Activated naive CD4-positive, alpha-beta T cell treated with anti-CD3 and anti-CD28 coated beads, Interleukin-2, amount 50 U/mL, for 24 hours (primary cell): ENCODE measurements at regions not wholly inside any gene's neighbourhood (a gene's known extent, or its start where the extent isn't known, plus 50 kb on each side); places are given as distances from the start of the nearest gene placed in this dataset.
"Not testable (repeated sequence)": the region's sequence is repeated elsewhere in the genome, so short reads cannot be mapped to it uniquely, and the experiment has no call there.

Experiments
- H3K27ac Mint-ChIP-seq: one replicate; pipeline ENCODE4 v1.8.0; 2021; ENCODE audit warnings: mild to moderate bottlenecking, mixed read lengths
- H3K27me3 Mint-ChIP-seq: one replicate; pipeline ENCODE4 v1.8.0; 2021; ENCODE audit warnings: mixed read lengths
- H3K36me3 Mint-ChIP-seq: one replicate; pipeline ENCODE4 v1.8.0; 2021; ENCODE audit warnings: mixed read lengths
- H3K4me1 Mint-ChIP-seq: one replicate; pipeline ENCODE4 v1.8.0; 2021; ENCODE audit warnings: mixed read lengths
- H3K4me3 Mint-ChIP-seq: one replicate; pipeline ENCODE4 v1.8.0; 2021; ENCODE audit warnings: mild to moderate bottlenecking, mixed read lengths
- H3K9me3 Mint-ChIP-seq: one replicate; pipeline ENCODE4 v1.8.0; 2021; ENCODE audit warnings: mixed read lengths

DNA sequence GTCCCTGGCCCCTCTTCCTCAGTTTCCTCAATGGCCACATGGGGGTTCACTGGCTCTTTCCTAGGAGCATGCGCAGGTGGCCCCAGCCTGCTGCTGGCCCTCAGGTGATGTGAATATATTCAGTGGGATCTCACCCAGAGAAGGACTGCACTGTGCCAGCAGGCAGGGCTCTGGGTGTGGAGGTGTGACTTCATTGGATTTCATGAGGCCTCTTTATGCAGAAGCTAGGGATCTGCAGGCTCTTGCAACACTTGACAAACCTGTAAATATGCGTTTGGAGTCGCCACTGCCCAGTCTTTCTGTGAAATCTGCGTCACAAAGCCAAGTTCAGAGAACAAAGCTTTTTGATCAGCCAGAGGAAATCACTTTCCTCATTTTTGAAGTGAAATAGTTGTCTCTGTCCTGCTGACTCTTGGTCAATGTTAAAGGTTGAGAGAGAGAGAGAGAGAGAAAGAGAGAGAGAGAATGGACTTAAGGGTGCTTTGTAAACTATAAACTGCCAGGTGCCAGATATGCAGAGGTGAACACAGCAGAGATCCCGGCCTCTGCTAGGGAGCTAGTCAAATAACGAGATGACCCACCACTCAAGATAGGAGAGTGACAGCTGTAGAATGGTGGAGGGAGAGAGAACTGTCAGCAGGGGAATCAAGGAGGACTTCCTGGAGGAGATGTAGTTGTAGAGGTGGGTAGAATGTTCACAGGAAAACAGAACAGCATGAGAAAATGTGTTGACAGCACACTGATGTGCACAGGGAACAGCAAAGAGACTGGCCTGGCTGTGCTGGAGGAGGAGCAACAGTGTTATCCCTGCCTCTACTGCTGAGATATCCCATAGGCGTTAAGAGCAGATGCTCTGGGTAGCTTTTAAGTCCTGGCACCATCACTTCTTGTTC is 167.0 kb upstream of the ZNF618 start:
- no peak overlapping the region for H3K27ac Mint-ChIP-seq
- no peaks in the 10 kb centered on the region for H3K4me1 Mint-ChIP-seq
- H3K9me3 Mint-ChIP-seq, result no peaks in the 10 kb centered on the region
- H3K27me3 Mint-ChIP-seq, result peaks cover 13% of the 10 kb centered on the region
- no peaks in the 10 kb centered on the region for H3K36me3 Mint-ChIP-seq
- H3K4me3 Mint-ChIP-seq, result no peak overlapping the region

DNA sequence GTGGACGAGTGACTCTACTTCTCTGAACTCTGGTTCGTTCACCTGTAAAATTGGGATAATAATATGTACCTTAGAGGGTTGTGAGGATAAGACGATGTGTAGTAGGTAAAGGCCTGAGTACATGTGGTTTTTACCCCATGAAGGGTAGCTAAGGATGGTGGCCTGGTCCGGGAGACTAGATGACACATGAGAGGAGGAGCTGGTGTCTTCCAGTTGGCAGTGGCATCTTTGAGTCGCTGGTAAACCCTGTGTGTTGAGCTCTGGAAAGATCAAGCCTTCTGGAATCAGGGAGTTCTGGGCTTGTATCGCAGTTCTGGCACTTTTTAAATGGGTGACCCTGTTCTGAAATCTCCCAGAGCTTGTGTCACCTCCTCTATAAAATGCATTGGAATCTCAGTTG is 166.4 kb upstream of the ZNF618 start:
- Mint-ChIP-seq H3K4me3 (no peak overlapping the region), H3K4me1 (no peaks in the 10 kb centered on the region), H3K9me3 (peaks cover 5% of the 10 kb centered on the region), H3K27ac (no peak overlapping the region), H3K36me3 (no peaks in the 10 kb centered on the region), H3K27me3 (peaks cover 13% of the 10 kb centered on the region)

DNA sequence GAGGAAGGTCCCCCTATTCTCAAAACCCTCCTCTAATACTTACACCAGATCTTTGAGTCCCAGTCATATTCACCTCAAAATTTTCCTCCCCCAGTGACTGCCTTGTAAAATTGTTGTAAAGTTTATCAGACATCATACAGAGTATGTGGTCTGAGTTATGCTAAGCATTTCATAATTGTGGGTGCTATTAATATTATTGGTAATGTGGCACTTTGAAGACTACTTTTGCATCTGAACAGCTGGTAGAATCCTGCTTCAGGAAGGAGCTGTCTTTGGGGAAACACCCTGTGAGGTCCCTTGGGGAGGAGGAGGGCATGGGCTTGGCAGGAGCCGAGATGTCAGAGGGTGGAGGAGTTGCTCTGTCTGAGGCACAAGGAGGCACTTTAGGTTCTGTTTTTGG is 164.9 kb upstream of the ZNF618 start:
- Mint-ChIP-seq H3K4me3 (no peak overlapping the region), H3K27me3 (peaks cover 15% of the 10 kb centered on the region), H3K27ac (no peak overlapping the region), H3K36me3 (no peaks in the 10 kb centered on the region), H3K9me3 (peaks cover 12% of the 10 kb centered on the region), H3K4me1 (no peaks in the 10 kb centered on the region)

DNA sequence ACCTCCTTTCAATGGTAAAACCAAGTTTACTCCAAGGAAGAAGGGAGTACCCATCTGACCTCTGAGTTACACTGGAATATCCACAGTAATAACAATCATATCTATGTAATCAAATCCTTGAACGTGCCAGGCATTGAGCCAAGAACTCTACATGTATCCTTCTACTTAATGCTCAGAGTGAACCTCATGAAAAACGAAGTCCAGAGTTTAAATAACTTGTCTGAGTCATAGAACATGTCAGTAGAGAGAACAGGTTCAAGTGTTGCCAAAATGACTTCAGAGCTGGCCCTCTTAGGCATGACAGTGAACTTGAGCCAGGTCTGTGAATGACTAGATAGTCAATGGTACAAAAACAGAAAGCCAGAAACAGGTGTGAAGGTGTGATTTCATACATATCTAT is 164.1 kb upstream of the ZNF618 start:
- Mint-ChIP-seq H3K9me3 (peaks cover 15% of the 10 kb centered on the region), H3K4me3 (no peak overlapping the region), H3K4me1 (no peaks in the 10 kb centered on the region), H3K36me3 (no peaks in the 10 kb centered on the region), H3K27ac (no peak overlapping the region), H3K27me3 (peaks cover 15% of the 10 kb centered on the region)

DNA sequence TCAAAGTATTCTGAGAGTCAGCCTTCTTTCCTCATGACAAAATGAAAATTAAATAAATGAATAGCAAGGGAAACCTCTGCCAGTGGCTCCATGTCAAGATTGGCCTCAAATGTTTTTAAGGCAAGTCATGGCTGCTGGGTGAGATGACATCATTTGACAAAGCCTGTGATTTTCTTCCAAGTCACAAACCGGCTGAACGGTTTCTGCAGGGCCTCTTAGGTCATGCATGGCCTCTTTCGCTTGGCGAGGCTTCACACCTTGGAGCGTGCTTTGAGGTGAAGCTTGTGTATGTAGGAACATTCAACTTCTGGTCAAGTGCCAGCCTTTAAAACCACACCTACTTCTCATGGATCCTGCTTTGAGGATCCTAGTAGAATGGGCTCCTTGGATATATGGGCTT is 161.0 kb upstream of the ZNF618 start:
- Mint-ChIP-seq H3K27ac (no peak overlapping the region), H3K36me3 (no peaks in the 10 kb centered on the region), H3K27me3 (peaks cover 13% of the 10 kb centered on the region), H3K4me1 (no peaks in the 10 kb centered on the region), H3K9me3 (peaks cover 15% of the 10 kb centered on the region), H3K4me3 (no peak overlapping the region)

DNA sequence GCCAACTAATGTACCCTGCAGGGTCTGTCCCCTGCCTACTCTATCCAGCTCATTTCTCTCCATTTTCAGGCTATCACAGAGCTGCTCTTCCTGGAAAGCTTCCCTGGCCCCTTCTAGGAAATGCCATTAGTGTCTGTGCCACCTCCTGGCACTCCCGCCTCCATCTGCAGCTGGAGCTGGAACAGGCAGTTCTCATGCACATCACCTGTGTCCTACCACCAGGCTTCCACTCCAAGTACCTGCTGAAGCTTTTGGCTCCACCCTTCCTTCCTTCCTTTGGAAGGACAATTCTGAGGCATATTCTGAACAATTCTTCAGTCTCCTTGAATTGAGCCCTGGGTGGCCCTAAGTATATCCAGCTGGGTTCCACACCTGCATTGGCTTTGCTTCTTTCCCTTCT is 156.2 kb upstream of the ZNF618 start:
- H3K4me1 Mint-ChIP-seq, result no peaks in the 10 kb centered on the region
- no peak overlapping the region for H3K4me3 Mint-ChIP-seq
- H3K27me3 Mint-ChIP-seq, result peaks cover 9% of the 10 kb centered on the region
- H3K9me3 Mint-ChIP-seq, result peaks cover 9% of the 10 kb centered on the region
- no peaks in the 10 kb centered on the region for H3K36me3 Mint-ChIP-seq
- no peak overlapping the region for H3K27ac Mint-ChIP-seq

DNA sequence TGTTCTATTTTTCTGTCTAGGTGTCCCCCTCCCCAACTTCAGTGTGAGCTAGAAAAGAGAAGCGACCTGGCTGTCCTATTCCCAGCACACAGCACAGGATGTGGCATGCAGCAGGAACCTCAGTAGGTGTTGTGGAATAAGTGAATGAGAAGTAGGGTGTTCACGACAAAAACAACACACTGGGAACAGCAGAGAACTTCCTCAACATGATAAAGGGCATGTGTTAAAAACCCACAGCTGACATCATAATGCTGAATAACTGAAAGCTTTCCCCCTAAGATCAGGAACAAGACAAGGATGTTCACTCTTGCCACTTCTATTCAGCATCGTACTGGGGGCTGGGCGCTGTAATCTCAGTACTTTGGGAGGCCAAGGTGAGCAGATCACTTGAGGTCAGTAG is 155.6 kb upstream of the ZNF618 start:
- peaks cover 9% of the 10 kb centered on the region for H3K9me3 Mint-ChIP-seq
- no peaks in the 10 kb centered on the region for H3K4me1 Mint-ChIP-seq
- H3K27ac Mint-ChIP-seq, result no peak overlapping the region
- H3K36me3 Mint-ChIP-seq, result no peaks in the 10 kb centered on the region
- H3K27me3 Mint-ChIP-seq, result peaks cover 9% of the 10 kb centered on the region
- H3K4me3 Mint-ChIP-seq, result no peak overlapping the region

DNA sequence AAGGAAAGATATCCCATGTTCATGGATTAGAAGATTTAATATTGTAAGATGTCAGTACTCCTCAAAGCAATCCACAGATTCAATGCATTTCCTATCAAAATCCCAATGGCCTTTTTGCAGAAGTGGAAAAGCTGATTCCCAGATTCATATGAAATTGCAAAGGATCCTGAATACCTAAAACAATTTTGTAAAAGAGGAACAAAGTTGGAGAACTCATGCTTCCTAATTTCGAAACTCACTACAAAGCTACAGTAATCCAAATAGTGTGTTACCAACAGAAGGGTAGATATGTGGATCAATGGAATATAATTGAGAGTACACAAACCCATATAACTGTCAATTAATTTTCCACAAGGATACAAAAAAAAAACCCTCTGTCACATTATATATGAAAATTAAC is 154.3 kb upstream of the ZNF618 start:
- H3K27ac Mint-ChIP-seq, result no peak overlapping the region
- peaks cover 6% of the 10 kb centered on the region for H3K27me3 Mint-ChIP-seq

DNA sequence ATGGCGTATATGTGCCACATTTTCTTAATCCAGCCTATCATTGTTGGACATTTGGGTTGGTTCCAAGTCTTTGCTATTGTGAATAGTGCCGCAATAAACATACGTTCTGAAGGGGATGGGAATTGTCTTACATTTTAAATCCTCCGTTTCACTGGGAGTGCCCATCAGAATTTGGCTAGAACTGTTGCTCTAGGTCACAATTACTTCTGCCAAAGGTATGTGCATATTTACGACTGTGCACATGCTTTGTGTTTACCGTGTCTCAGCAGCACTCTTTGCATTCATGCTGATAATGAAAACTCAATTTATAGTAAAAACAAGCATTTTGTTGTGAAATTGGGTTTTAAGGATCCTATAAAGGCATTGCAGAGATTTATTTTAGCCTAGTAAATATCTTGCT is 151.9 kb upstream of the ZNF618 start:
- Mint-ChIP-seq H3K27ac (no peak overlapping the region), H3K9me3 (no peaks in the 10 kb centered on the region), H3K4me3 (no peak overlapping the region), H3K4me1 (no peaks in the 10 kb centered on the region), H3K36me3 (no peaks in the 10 kb centered on the region), H3K27me3 (peaks cover 3% of the 10 kb centered on the region)

More for the DNA sequence above, 154.3 kb upstream of the ZNF618 start:
- no peak overlapping the region for H3K4me3 Mint-ChIP-seq
- H3K36me3 Mint-ChIP-seq, result no peaks in the 10 kb centered on the region
- no peaks in the 10 kb centered on the region for H3K4me1 Mint-ChIP-seq
- H3K9me3 Mint-ChIP-seq, result no peaks in the 10 kb centered on the region

DNA sequence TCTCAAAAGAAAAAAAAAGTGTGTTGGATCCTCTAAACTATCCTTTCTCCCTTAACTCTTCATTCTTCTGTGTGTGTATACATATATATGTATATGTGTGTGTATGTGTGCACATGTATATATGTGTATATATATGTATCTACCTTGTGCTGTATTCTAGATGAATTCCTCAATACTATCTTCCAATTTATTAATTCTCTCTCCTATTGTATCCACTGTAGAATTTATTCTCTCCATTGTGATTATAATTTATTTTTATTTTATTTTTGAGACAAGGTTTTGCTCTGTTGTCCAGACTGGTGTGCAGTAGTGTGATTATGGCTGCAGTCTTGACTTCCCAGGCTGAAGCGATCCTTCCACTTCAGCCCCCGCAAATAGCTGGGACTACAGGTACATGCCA is 147.1 kb upstream of the ZNF618 start:
- Mint-ChIP-seq H3K4me1 (no peaks in the 10 kb centered on the region), H3K9me3 (peaks cover 18% of the 10 kb centered on the region), H3K27me3 (peaks cover 3% of the 10 kb centered on the region), H3K4me3 (no peak overlapping the region), H3K36me3 (peaks cover 2% of the 10 kb centered on the region), H3K27ac (no peak overlapping the region)

DNA sequence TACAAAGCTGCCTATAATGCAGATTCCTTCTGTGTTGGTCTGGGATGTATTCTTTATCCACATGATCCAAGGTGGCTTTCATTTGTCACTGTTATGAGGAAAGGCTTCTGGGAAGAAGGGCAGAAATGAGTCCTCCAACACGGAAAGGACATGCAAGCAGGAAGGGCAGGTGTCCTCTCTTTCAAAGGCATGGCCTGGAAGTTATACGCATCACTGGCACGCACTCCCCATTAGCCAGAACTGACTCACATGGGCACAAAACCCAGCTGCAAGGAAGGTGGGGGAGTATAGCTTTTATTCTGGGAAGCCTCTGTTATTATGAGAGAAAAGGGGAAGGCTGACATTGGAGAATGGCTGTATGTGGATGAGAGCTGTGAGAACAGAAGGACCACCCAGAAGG is 141.3 kb upstream of the ZNF618 start:
- Mint-ChIP-seq H3K4me3 (no peak overlapping the region), H3K27ac (no peak overlapping the region), H3K4me1 (no peaks in the 10 kb centered on the region), H3K36me3 (peaks cover 4% of the 10 kb centered on the region), H3K9me3 (peaks cover 15% of the 10 kb centered on the region), H3K27me3 (peaks cover 6% of the 10 kb centered on the region)

DNA sequence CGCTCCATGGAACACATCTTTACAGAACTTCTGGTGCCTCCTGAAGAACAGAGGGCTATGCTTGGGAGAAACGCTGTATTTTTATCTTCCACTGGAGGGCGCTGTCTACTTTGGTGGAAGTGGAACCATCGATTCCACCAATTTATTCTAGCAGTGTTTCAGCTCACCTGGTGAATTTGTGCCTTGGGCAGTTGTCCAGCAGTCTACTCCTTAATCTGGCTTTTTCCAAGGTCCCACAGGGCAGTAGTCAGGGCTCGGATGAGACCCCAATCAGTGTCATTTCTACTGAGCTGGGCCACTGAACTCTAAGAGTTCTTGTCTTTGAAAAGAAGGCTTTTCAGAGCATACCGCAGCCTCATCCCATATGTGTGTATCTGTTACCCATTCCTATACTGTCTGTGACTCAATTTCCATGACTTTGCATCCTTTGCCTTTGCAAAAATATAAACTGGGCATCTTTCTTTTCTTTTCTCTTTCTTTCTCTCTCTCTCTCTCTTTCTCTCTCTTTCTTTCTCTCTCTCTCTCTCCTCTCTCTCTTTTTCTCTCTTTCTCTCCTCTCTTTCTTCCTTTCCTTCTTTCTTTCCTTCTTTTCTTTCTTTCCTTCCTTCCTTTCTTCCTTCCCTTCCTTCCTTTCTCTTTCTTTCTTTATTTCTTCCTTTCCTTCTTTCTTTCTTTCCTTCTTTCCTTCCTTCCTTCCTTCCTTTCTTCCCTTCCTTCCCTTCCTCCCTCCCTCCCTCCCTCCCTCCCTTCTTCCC is 138.4 kb upstream of the ZNF618 start:
- Mint-ChIP-seq H3K4me1 (no peaks in the 10 kb centered on the region), H3K27ac (no peak overlapping the region), H3K4me3 (no peak overlapping the region)

DNA sequence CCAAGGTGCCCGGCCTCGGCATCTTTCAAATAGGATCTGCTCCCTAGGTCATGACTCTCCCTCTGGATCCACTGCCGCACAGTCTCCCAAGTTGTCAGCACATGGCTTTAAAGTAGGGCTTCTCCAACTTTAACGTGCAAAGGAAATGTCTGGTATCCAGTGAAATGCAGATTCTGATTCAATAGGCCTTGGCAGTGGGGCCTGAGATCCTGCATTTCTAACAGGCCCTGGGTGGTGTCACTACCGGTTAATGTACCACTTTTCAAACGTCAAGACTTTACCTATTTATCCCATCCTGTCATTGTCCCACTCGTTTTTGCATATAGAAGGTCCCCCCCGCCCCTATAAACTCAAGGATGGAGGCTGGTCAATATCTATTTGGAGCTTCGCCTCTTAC is 137.6 kb upstream of the ZNF618 start:
- Mint-ChIP-seq H3K27me3 (peaks cover 6% of the 10 kb centered on the region), H3K4me3 (no peak overlapping the region), H3K36me3 (peaks cover 3% of the 10 kb centered on the region), H3K4me1 (no peaks in the 10 kb centered on the region), H3K9me3 (no peaks in the 10 kb centered on the region), H3K27ac (no peak overlapping the region)

More for the DNA sequence above, 138.4 kb upstream of the ZNF618 start:
- Mint-ChIP-seq H3K36me3 (peaks cover 3% of the 10 kb centered on the region), H3K27me3 (peaks cover 5% of the 10 kb centered on the region), H3K9me3 (no peaks in the 10 kb centered on the region)

DNA sequence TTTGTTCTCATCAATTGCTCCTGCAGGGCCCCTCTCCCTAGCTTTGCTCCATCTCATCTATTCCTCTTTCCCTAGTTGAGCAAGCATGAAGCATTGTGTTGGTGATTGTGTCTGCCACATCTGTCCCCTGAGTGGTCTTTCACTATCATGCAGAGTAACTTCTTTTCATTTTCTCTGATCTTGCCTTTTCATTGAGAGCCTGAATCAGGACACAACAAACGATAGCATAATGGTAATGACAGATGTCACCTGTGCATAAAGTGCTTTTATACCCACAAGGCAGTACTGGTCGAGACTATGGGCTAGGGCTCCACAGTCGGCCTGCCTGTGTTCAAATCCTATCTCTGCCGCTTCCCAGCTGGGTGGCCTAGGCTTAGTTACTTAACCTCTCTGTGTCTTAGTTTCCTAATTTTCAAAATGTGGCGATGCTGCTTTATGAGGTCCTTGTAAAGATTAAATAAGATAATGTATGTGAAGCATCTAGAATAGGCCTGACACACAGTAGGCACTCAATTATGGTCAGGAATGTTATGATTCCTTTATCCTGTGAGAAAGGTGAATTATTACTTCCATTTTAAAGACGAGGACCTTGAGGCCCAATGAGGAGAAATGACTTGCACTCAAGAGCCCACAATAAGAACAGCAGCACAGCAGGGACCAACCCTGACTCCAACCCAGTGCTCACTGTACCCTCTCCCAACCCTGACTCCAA is 137.1 kb upstream of the ZNF618 start:
- H3K27me3 Mint-ChIP-seq, result peaks cover 5% of the 10 kb centered on the region
- no peaks in the 10 kb centered on the region for H3K4me1 Mint-ChIP-seq
- no peaks in the 10 kb centered on the region for H3K9me3 Mint-ChIP-seq
- H3K36me3 Mint-ChIP-seq, result peaks cover 3% of the 10 kb centered on the region
- H3K27ac Mint-ChIP-seq, result peak overlapping the region; percentile 11
- H3K4me3 Mint-ChIP-seq, result no peak overlapping the region

DNA sequence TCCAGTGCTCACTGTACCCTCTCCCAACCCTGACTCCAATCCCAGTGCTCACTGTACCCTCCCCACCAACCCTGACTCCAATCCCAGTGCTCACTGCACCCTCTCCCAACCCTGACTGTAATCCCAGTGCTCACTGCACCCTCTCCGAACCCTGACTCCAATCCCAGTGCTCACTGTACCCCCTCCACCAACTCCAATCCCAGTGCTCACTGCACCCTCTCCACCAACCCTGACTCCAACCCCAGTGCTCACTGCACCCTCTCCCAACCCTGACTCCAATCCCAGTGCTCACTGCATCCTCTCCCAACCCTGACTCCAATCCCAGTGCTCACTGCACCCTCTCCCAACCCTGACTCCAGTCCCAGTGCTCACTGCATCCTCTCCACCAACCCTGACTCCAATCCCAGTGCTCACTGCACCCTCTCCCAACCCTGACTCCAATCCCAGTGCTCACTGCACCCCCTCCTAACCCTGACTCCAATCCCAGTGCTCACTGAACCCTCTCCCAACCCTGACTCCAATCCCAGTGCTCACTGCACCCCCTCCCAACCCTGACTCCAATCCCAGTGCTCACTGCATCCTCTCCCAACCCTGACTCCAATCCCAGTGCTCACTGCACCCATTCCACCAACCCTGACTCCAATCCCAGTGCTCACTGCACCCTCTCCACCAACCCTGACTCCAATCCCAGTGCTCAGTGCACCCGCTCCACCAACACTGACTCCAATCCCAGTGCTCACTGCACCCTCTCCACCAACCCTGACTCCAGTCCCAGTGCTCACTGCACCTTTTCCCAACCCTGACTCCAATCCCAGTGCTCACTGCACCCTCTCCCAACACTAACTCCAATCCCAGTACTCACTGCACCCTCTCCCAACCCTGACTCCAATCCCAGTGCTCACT is 136.3 kb upstream of the ZNF618 start:
- H3K4me1 Mint-ChIP-seq, H3K9me3 Mint-ChIP-seq, H3K36me3 Mint-ChIP-seq: not testable (repeated sequence)

More for the DNA sequence above, 136.3 kb upstream of the ZNF618 start:
- H3K27ac Mint-ChIP-seq, H3K4me3 Mint-ChIP-seq, H3K27me3 Mint-ChIP-seq: not testable (repeated sequence)
